ENCODE measurements at regions not wholly inside any gene's neighbourhood (a gene's known extent, or its start where the extent isn't known, plus 50 kb on each side); places are given as distances from the start of the nearest gene placed in this dataset.

DNA sequence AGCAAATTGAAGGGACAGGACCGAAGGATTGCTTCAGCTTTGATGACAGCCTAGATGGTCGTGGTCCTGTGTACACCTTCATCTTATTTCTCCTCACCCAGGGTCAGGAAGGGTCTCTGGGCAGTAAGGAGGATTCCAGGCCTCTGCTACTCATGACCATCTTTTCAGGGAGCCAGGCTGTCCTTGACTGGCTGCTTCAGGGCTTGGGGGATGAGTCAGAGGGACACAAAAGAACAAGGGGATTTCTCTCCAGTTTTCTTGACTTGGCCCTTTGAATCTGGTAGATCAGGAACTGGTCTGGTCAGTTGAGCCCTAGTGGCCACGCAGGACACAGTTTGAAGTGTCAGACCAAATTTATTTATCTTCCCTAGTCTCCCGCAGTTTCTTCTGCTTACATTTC, 402.1 kb upstream of the CHD6 start:
- in situ Hi-C loops (cut with HindIII; ENCODE audit: low pct_ligation_motif_present, low pct_unique_long_range_greater_than_20kb, low sequenced_read_pairs), result no loop called here
- DNase-seq, result no peak

GRCh38 chr20:42018979-42019378, 400.8 kb upstream of the CHD6 start:
- in situ Hi-C loops (cut with HindIII; ENCODE audit: low pct_ligation_motif_present, low pct_unique_long_range_greater_than_20kb, low sequenced_read_pairs), result no loop called here
- DNase-seq, result no peak

DNA sequence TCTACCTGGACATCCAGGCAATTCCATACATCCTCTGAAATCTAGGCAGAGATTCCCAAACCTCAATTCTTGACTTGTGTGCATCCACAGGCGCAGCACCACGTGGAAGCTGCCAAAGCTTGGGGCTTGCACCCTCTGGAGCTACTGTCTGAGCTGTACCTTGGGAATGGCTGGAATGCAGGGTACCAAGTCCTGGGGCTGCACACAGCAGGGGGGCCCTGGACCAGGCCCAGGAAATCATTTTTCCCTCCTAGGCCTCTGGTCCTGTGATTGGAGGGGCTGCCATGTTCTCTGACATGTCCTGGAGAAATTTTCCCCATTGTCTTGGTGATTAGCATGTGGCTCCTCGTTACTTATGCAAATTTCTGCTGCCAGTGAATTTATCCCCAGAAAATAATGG, 391.9 kb upstream of the CHD6 start:
- DNase-seq, result no peak
- in situ Hi-C loops (cut with HindIII; ENCODE audit: low pct_ligation_motif_present, low pct_unique_long_range_greater_than_20kb, low sequenced_read_pairs), result no loop called here

DNA sequence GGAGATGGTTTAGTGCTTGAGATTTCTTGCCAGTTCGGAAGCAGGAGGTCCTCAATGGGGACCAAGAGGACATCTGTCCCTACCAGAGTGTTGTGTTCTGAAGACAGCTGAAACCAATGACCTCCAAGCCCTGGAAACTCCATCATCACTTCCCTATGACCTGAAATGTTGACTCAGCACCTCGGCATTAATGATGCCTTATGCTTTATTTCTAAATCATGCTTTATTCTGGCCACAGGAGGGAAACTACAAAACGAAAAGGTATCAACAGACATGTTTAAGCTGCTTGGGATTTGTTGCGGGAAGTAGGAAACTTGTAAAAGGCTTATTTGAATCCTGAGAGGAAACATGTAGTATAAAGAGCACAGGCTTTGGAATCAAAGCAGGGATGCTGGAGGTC, 389.1 kb upstream of the CHD6 start:
- in situ Hi-C loops (cut with HindIII; ENCODE audit: low pct_ligation_motif_present, low pct_unique_long_range_greater_than_20kb, low sequenced_read_pairs), result no loop called here
- DNase-seq, result no peak

DNA sequence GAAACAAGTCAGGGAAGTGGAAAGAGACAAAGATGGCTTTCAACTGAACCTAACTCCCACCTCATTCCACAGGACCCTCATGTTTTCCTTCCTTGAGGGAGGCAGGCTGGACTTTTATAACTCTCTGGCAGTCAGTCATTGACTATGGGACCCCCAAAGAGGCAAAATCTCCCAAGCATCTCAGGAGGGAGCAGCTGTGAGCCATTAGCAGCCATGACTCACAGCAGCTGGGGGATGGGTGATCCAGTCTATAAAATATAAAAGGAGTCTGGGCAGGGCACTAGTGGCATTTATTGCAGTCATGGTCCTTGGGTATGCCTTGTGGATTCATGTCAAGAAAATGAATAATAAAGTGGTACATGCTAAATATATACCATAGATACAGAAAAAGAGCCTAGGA, 387.0 kb upstream of the CHD6 start:
- in situ Hi-C loops (cut with HindIII; ENCODE audit: low pct_ligation_motif_present, low pct_unique_long_range_greater_than_20kb, low sequenced_read_pairs), result no loop called here
- DNase-seq, result no peak

GRCh38 chr20:42003380-42003779, 385.2 kb upstream of the CHD6 start:
- no peak for DNase-seq
- in situ Hi-C loops (cut with HindIII; ENCODE audit: low pct_ligation_motif_present, low pct_unique_long_range_greater_than_20kb, low sequenced_read_pairs), result no loop called here

DNA sequence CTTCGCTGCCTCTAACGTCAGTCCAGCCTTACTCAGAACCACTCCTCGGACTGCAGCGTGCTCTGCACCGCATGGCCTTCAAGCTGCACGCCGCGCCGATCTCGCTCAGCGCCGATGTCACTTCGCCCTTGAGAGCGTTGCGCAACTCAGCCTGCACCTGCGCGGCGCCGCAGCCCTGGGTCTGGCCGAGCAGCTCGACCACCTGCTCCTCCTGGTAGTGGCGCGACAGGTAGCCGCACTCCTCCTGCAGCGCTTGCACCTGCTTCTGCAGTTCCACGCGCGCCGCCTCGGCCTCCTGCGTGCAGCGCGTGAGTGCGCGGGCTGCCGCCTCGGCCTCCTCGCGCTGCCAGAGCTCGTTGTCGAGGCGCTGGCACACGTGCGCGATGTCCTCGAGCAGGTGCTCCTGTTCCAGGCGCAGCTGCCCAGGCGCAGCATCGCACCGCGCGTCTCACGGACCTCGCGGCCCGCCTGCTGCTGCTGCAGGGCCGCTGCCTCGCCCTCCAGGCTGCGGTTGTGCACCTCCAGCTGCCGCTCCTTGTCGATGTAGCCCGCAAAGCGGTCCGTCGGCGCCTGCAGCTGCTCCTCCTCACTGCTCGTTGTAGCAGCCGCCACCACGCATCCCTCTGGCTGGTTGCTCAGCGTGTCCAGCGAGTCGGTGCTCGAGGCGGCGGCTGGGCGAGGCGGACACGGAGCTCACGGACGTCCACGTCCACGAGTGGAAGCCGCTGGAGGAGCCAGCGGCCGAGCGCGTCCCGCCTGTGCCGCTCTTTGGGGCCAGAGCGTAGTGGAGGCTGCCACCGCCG, 380.6 kb upstream of the CHD6 start:
- in situ Hi-C loops (cut with HindIII; ENCODE audit: low pct_ligation_motif_present, low pct_unique_long_range_greater_than_20kb, low sequenced_read_pairs), result no loop called here
- no peak for DNase-seq

GRCh38 chr20:41996951-41997350, 378.8 kb upstream of the CHD6 start:
- DNase-seq, result no peak
- in situ Hi-C loops (cut with HindIII; ENCODE audit: low pct_ligation_motif_present, low pct_unique_long_range_greater_than_20kb, low sequenced_read_pairs), result no loop called here

- in situ Hi-C loops (cut with HindIII; ENCODE audit: low pct_ligation_motif_present, low pct_unique_long_range_greater_than_20kb, low sequenced_read_pairs), result no loop called here
- no peak for DNase-seq
These were observed 374.3 kb upstream of the CHD6 start for GRCh38 chr20:41992481-41992880.

- no peak for DNase-seq
- in situ Hi-C loops (cut with HindIII; ENCODE audit: low pct_ligation_motif_present, low pct_unique_long_range_greater_than_20kb, low sequenced_read_pairs), result no loop called here
These were observed 373.2 kb upstream of the CHD6 start for GRCh38 chr20:41991412-41991811.

- no peak for DNase-seq
- in situ Hi-C loops (cut with HindIII; ENCODE audit: low pct_ligation_motif_present, low pct_unique_long_range_greater_than_20kb, low sequenced_read_pairs), result no loop called here
These were observed 371.9 kb upstream of the CHD6 start for GRCh38 chr20:41989935-41990635.

DNA sequence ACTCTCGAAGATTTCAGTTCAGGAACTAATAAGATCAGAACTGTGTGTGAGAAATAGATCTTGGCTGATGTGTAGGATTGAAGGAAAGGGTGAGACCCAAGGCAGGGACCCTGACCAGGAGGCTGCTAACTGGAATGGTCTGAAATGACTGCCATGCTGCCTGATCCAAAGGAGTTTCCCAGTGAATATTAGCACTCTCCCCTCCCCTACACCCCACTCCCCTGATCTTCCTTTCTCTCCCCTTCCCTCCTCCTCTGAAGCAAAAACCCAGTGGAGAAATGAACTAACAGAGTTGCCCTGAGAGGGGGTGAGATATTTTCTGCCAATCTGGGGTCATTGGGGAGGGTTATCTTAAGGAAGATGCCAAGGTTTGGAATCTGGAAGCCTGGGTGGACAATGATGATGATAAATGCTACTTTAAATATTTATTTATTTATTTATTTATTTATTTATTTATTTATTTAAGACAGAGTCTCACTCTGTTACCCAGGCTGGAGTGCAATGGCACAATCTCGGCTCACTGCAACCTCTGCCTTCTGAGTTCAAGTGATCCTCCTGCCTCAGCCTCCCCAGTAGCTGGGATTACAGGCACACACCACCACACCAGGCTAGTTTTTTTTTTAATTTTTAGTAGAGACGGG, 371.0 kb upstream of the CHD6 start:
- DNase-seq, result no peak
- in situ Hi-C loops (cut with HindIII; ENCODE audit: low pct_ligation_motif_present, low pct_unique_long_range_greater_than_20kb, low sequenced_read_pairs), result no loop called here

GRCh38 chr20:41984031-41984430, 365.9 kb upstream of the CHD6 start:
- no peak for DNase-seq

GRCh38 chr20:41983159-41983558, 365.0 kb upstream of the CHD6 start:
- in situ Hi-C loops (cut with HindIII; ENCODE audit: low pct_ligation_motif_present, low pct_unique_long_range_greater_than_20kb, low sequenced_read_pairs), result no loop called here
- no peak for DNase-seq

More at GRCh38 chr20:41984031-41984430, 365.9 kb upstream of the CHD6 start:
- in situ Hi-C loops (cut with HindIII; ENCODE audit: low pct_ligation_motif_present, low pct_unique_long_range_greater_than_20kb, low sequenced_read_pairs), result no loop called here

DNA sequence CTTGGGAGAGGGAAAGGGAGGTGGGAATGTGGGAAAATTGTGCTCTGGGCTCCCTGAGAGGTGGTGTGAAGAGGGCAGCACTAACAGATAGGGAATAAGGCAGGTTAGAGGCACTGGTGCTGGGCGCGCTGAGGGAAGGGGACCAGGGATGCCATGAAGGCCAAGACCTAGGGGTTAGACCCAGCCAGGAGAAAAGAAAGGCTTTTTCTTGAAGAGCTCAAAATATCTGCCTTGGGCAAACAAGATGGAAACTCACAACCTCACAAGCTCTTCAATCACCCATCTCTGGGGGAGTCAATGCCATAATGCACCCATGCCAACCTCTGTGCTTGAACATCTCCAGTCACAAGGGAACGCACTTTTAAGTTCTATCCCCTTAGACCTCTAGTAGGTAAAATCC, 363.6 kb upstream of the CHD6 start:
- in situ Hi-C loops (cut with HindIII; ENCODE audit: low pct_ligation_motif_present, low pct_unique_long_range_greater_than_20kb, low sequenced_read_pairs), result no loop called here
- no peak for DNase-seq

- no peak for DNase-seq
These were observed 360.7 kb upstream of the CHD6 start for GRCh38 chr20:41978875-41979274.

DNA sequence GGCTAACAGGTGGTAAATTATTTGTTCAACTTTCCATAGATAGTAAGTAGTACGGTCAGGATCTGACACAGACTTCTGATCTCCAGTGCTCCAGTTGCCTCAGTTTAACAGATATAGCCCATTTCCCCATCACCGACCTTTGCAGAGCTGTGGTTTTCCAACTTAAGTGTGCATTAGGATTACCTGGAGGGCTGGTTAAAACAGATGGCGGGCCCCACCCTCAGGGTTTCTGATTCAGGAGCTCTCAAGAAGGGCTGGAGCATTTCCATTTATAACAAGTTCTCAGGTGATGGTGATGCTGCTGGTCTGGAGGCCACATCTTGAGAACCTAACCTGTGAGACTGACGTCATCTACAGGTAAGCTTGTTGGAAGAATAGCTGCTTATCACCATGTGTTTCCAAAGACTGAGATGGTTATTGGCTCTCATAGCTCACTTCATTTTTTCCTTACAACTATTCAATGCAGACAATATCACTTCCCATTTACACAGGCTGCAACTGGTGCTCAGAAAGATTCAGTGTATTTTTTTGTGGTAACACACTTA, 360.1 kb upstream of the CHD6 start:
- in situ Hi-C loops (cut with HindIII; ENCODE audit: low pct_ligation_motif_present, low pct_unique_long_range_greater_than_20kb, low sequenced_read_pairs), result no loop called here
- DNase-seq, result no peak

More at GRCh38 chr20:41978875-41979274, 360.7 kb upstream of the CHD6 start:
- in situ Hi-C loops (cut with HindIII; ENCODE audit: low pct_ligation_motif_present, low pct_unique_long_range_greater_than_20kb, low sequenced_read_pairs), result no loop called here

- in situ Hi-C loops (cut with HindIII; ENCODE audit: low pct_ligation_motif_present, low pct_unique_long_range_greater_than_20kb, low sequenced_read_pairs), result no loop called here
- no peak for DNase-seq
These were observed 351.5 kb upstream of the CHD6 start for GRCh38 chr20:41969656-41970055.

GRCh38 chr20:41960166-41960565, 342.0 kb upstream of the CHD6 start:
- in situ Hi-C loops (cut with HindIII; ENCODE audit: low pct_ligation_motif_present, low pct_unique_long_range_greater_than_20kb, low sequenced_read_pairs), result no loop called here
- no peak for DNase-seq

Data from ACHN (cell line).